Dedifferentiated amniotic fluid mesenchymal stem cell (primary cell): ENCODE measurements at regions not wholly inside any gene's neighbourhood (a gene's known extent, or its start where the extent isn't known, plus 50 kb on each side); places are given as distances from the start of the nearest gene placed in this dataset.
"Not testable (repeated sequence)": the region's sequence is repeated elsewhere in the genome, so short reads cannot be mapped to it uniquely, and the experiment has no call there.

Experiments used
- DNase-seq: peaks from one replicate; pipeline ENCODE4 v3.0.0-alpha.2; 2016; ENCODE audit errors: extremely low spot score

GRCh38 chr9:78905387-78905786 is 608.5 kb downstream of the PSAT1 start:
- DNase-seq = no peak

- no peak for DNase-seq
These were observed 609.2 kb downstream of the PSAT1 start for GRCh38 chr9:78905986-78906755.

- DNase-seq = no peak
These were observed 612.6 kb downstream of the PSAT1 start for GRCh38 chr9:78909566-78909965.

GRCh38 chr9:78916884-78917283 is 620.0 kb downstream of the PSAT1 start:
- DNase-seq = not testable (repeated sequence)

GRCh38 chr9:78918976-78919375 is 622.1 kb downstream of the PSAT1 start:
- no peak for DNase-seq

- DNase-seq = no peak
These were observed 622.8 kb downstream of the PSAT1 start for GRCh38 chr9:78919701-78920100.

GRCh38 chr9:78921341-78921740 is 624.4 kb downstream of the PSAT1 start:
- DNase-seq = no peak

- no peak for DNase-seq
These were observed 627.2 kb downstream of the PSAT1 start for GRCh38 chr9:78923966-78924659.

- no peak for DNase-seq
These were observed 630.4 kb downstream of the PSAT1 start for GRCh38 chr9:78927099-78927940.

- DNase-seq = no peak
These were observed 631.9 kb downstream of the PSAT1 start for GRCh38 chr9:78928625-78929405.

- DNase-seq = no peak
These were observed 633.4 kb downstream of the PSAT1 start for GRCh38 chr9:78930281-78930680.

- DNase-seq = no peak
These were observed 636.1 kb downstream of the PSAT1 start for GRCh38 chr9:78932849-78933627.

GRCh38 chr9:78934880-78935279 is 636.9 kb upstream of the TLE4 start:
- no peak for DNase-seq

GRCh38 chr9:78938821-78939220 is 632.9 kb upstream of the TLE4 start:
- no peak for DNase-seq

GRCh38 chr9:78939311-78940065 is 632.3 kb upstream of the TLE4 start:
- no peak for DNase-seq

- no peak for DNase-seq
These were observed 631.5 kb upstream of the TLE4 start for GRCh38 chr9:78940121-78940855.

GRCh38 chr9:78954286-78954685 is 617.5 kb upstream of the TLE4 start:
- DNase-seq = no peak

GRCh38 chr9:78958892-78959291 is 612.9 kb upstream of the TLE4 start:
- DNase-seq = no peak

GRCh38 chr9:78962156-78962555 is 609.6 kb upstream of the TLE4 start:
- DNase-seq = no peak
